DMS153 (cell line): ENCODE measurements at regions not wholly inside any gene's neighbourhood (a gene's known extent, or its start where the extent isn't known, plus 50 kb on each side); places are given as distances from the start of the nearest gene placed in this dataset.
"Not testable (repeated sequence)": the region's sequence is repeated elsewhere in the genome, so short reads cannot be mapped to it uniquely, and the experiment has no call there.

ENCODE experiments used
- DNase-seq: peaks from one replicate; lab custom pipeline; 2025; lab: John Stamatoyannopoulos, UW

GRCh38 chr14:44873536-44873935 lies 88.2 kb downstream of the KLHL28 start:
- no peak for DNase-seq

GRCh38 chr14:44866770-44867169 lies 95.0 kb downstream of the KLHL28 start:
- no peak for DNase-seq

GRCh38 chr14:44866322-44866721 lies 95.4 kb downstream of the KLHL28 start:
- DNase-seq: no peak

GRCh38 chr14:44863271-44863670 lies 98.5 kb downstream of the KLHL28 start:
- no peak for DNase-seq

- no peak for DNase-seq
Observed at GRCh38 chr14:44854114-44854513, 107.6 kb downstream of the KLHL28 start.

GRCh38 chr14:44847526-44848309 lies 114.0 kb downstream of the KLHL28 start:
- DNase-seq: no peak

GRCh38 chr14:44846232-44846824 lies 115.4 kb downstream of the KLHL28 start:
- DNase-seq: peak; percentile 36

GRCh38 chr14:44835928-44836327 lies 125.8 kb downstream of the KLHL28 start:
- not testable (repeated sequence) for DNase-seq

- DNase-seq: no peak
Observed at GRCh38 chr14:44833376-44834060, 128.2 kb downstream of the KLHL28 start.

- no peak for DNase-seq
Observed at GRCh38 chr14:44830371-44830770, 131.4 kb downstream of the KLHL28 start.

- DNase-seq: no peak
Observed at GRCh38 chr14:44829021-44829420, 132.7 kb downstream of the KLHL28 start.

GRCh38 chr14:44828023-44828422 lies 133.7 kb downstream of the KLHL28 start:
- no peak for DNase-seq

- no peak for DNase-seq
Observed at GRCh38 chr14:44820230-44820964, 141.3 kb downstream of the KLHL28 start.

GRCh38 chr14:44814196-44814595 lies 147.6 kb downstream of the KLHL28 start:
- DNase-seq: no peak

- no peak for DNase-seq
Observed at GRCh38 chr14:44812672-44813071, 149.1 kb downstream of the KLHL28 start.

- no peak for DNase-seq
Observed at GRCh38 chr14:44804391-44804790, 157.4 kb downstream of the KLHL28 start.

GRCh38 chr14:44803239-44803905 lies 158.4 kb downstream of the KLHL28 start:
- DNase-seq: peak; percentile 47

- DNase-seq: no peak
Observed at GRCh38 chr14:44798386-44799242, 163.1 kb downstream of the KLHL28 start.

GRCh38 chr14:44795725-44796124 lies 166.0 kb downstream of the KLHL28 start:
- no peak for DNase-seq

- no peak for DNase-seq
Observed at GRCh38 chr14:44791730-44792129, 170.0 kb downstream of the KLHL28 start.

- no peak for DNase-seq
Observed at GRCh38 chr14:44788612-44789011, 173.1 kb downstream of the KLHL28 start.
